ENCODE measurements at regions not wholly inside any gene's neighbourhood (a gene's known extent, or its start where the extent isn't known, plus 50 kb on each side); places are given as distances from the start of the nearest gene placed in this dataset.
"Not testable (repeated sequence)": the region's sequence is repeated elsewhere in the genome, so short reads cannot be mapped to it uniquely, and the experiment has no call there.

- ChIA-PET CTCF (no interaction called here), POLR2A (no interaction called here)
- no peaks in the 10 kb centered on the region for H3K36me3 Mint-ChIP-seq (ENCODE audit: low read depth)
- H3K4me1 Mint-ChIP-seq, result no peaks in the 10 kb centered on the region
- H3K9me3 Mint-ChIP-seq, result no peaks in the 10 kb centered on the region
- no peaks in the 10 kb centered on the region for H3K27me3 Mint-ChIP-seq
- H3K27ac Mint-ChIP-seq, result no peak overlapping the region
- no peak overlapping the region for H3K4me3 Mint-ChIP-seq
- no peak for DNase-seq
These were observed 374.7 kb downstream of the COL11A1 start for GRCh38 chr1:102733491-102734236.

- Mint-ChIP-seq H3K27ac (no peak overlapping the region), H3K4me1 (no peaks in the 10 kb centered on the region), H3K36me3 (ENCODE audit: low read depth) (no peaks in the 10 kb centered on the region), H3K9me3 (no peaks in the 10 kb centered on the region), H3K27me3 (no peaks in the 10 kb centered on the region), H3K4me3 (no peak overlapping the region)
- ChIA-PET POLR2A (no interaction called here), CTCF (no interaction called here)
- DNase-seq, result no peak
These were observed 375.4 kb downstream of the COL11A1 start for GRCh38 chr1:102732927-102733326.

GRCh38 chr1:102726417-102726816, 381.9 kb downstream of the COL11A1 start:
- Mint-ChIP-seq H3K27ac (no peak overlapping the region), H3K9me3 (no peaks in the 10 kb centered on the region), H3K4me3 (no peak overlapping the region), H3K36me3 (ENCODE audit: low read depth) (no peaks in the 10 kb centered on the region), H3K27me3 (no peaks in the 10 kb centered on the region), H3K4me1 (no peaks in the 10 kb centered on the region)
- CTCF ChIA-PET, result no interaction called here
- no peak for DNase-seq
- POLR2A ChIA-PET, result no interaction called here

- POLR2A ChIA-PET, result no interaction called here
These were observed 383.6 kb downstream of the COL11A1 start for GRCh38 chr1:102724741-102725140.

GRCh38 chr1:102715150-102715549, 393.2 kb downstream of the COL11A1 start:
- CTCF ChIA-PET, result no interaction called here
- H3K9me3 Mint-ChIP-seq, result no peaks in the 10 kb centered on the region
- no peaks in the 10 kb centered on the region for H3K4me1 Mint-ChIP-seq
- DNase-seq, result no peak
- POLR2A ChIA-PET, result no interaction called here
- H3K27me3 Mint-ChIP-seq, result no peaks in the 10 kb centered on the region
- no peaks in the 10 kb centered on the region for H3K36me3 Mint-ChIP-seq (ENCODE audit: low read depth)
- no peak overlapping the region for H3K27ac Mint-ChIP-seq
- no peak overlapping the region for H3K4me3 Mint-ChIP-seq

More at GRCh38 chr1:102724741-102725140, 383.6 kb downstream of the COL11A1 start:
- Mint-ChIP-seq H3K36me3 (ENCODE audit: low read depth) (no peaks in the 10 kb centered on the region), H3K27me3 (no peaks in the 10 kb centered on the region), H3K4me1 (no peaks in the 10 kb centered on the region), H3K4me3 (no peak overlapping the region), H3K27ac (no peak overlapping the region), H3K9me3 (no peaks in the 10 kb centered on the region)
- no peak for DNase-seq
- CTCF ChIA-PET, result no interaction called here

- Mint-ChIP-seq H3K4me3 (no peak overlapping the region), H3K27me3 (no peaks in the 10 kb centered on the region), H3K36me3 (ENCODE audit: low read depth) (no peaks in the 10 kb centered on the region), H3K27ac (no peak overlapping the region), H3K9me3 (no peaks in the 10 kb centered on the region), H3K4me1 (no peaks in the 10 kb centered on the region)
- ChIA-PET CTCF (no interaction called here), POLR2A (no interaction called here)
- DNase-seq, result no peak
These were observed 408.8 kb downstream of the COL11A1 start for GRCh38 chr1:102699524-102699923.

GRCh38 chr1:102693345-102693744, 415.0 kb downstream of the COL11A1 start:
- Mint-ChIP-seq H3K36me3 (ENCODE audit: low read depth) (no peaks in the 10 kb centered on the region), H3K9me3 (no peaks in the 10 kb centered on the region), H3K4me1 (no peaks in the 10 kb centered on the region), H3K27me3 (no peaks in the 10 kb centered on the region), H3K4me3 (no peak overlapping the region), H3K27ac (no peak overlapping the region)
- no peak for DNase-seq
- ChIA-PET POLR2A (no interaction called here), CTCF (no interaction called here)

- peaks cover 2% of the 10 kb centered on the region for H3K9me3 Mint-ChIP-seq
- no peak overlapping the region for H3K27ac Mint-ChIP-seq
- no peak for DNase-seq
- no peaks in the 10 kb centered on the region for H3K36me3 Mint-ChIP-seq (ENCODE audit: low read depth)
- CTCF ChIA-PET, result no interaction called here
- POLR2A ChIA-PET, result no interaction called here
- H3K27me3 Mint-ChIP-seq, result no peaks in the 10 kb centered on the region
- H3K4me3 Mint-ChIP-seq, result no peak overlapping the region
- H3K4me1 Mint-ChIP-seq, result no peaks in the 10 kb centered on the region
These were observed 416.7 kb downstream of the COL11A1 start for GRCh38 chr1:102691592-102692090.

- no peak overlapping the region for H3K27ac Mint-ChIP-seq
- no peak overlapping the region for H3K4me3 Mint-ChIP-seq
- DNase-seq, result no peak
- H3K27me3 Mint-ChIP-seq, result no peaks in the 10 kb centered on the region
- POLR2A ChIA-PET, result no interaction called here
- CTCF ChIA-PET, result no interaction called here
- no peaks in the 10 kb centered on the region for H3K36me3 Mint-ChIP-seq (ENCODE audit: low read depth)
- H3K9me3 Mint-ChIP-seq, result peaks cover 2% of the 10 kb centered on the region
- no peaks in the 10 kb centered on the region for H3K4me1 Mint-ChIP-seq
These were observed 420.9 kb downstream of the COL11A1 start for GRCh38 chr1:102687383-102687782.

- H3K4me3 Mint-ChIP-seq, result no peak overlapping the region
- no peaks in the 10 kb centered on the region for H3K36me3 Mint-ChIP-seq (ENCODE audit: low read depth)
- ChIA-PET POLR2A (no interaction called here), CTCF (interaction anchor here (1.0 kb wide), 1 partner anchor 11 kb away, joined by 3 read pairs; no protein-coding TSS in a partner anchor)
- no peaks in the 10 kb centered on the region for H3K27me3 Mint-ChIP-seq
- no peak overlapping the region for H3K27ac Mint-ChIP-seq
- no peaks in the 10 kb centered on the region for H3K4me1 Mint-ChIP-seq
- H3K9me3 Mint-ChIP-seq, result peaks cover 2% of the 10 kb centered on the region
- DNase-seq, result no peak
These were observed 446.8 kb downstream of the COL11A1 start for GRCh38 chr1:102661481-102661880.

- CTCF ChIA-PET; H3K27me3 Mint-ChIP-seq; DNase-seq; H3K36me3 Mint-ChIP-seq (ENCODE audit: low read depth); H3K27ac Mint-ChIP-seq; H3K9me3 Mint-ChIP-seq; POLR2A ChIA-PET; H3K4me3 Mint-ChIP-seq; H3K4me1 Mint-ChIP-seq: not testable (repeated sequence)
These were observed 448.3 kb downstream of the COL11A1 start for GRCh38 chr1:102659876-102660483.

GRCh38 chr1:102655034-102655433, 453.3 kb downstream of the COL11A1 start:
- ChIA-PET POLR2A (no interaction called here), CTCF (no interaction called here)
- Mint-ChIP-seq H3K27me3 (no peaks in the 10 kb centered on the region), H3K27ac (no peak overlapping the region), H3K36me3 (ENCODE audit: low read depth) (no peaks in the 10 kb centered on the region), H3K9me3 (no peaks in the 10 kb centered on the region), H3K4me3 (no peak overlapping the region), H3K4me1 (no peaks in the 10 kb centered on the region)
- no peak for DNase-seq

GRCh38 chr1:102640872-102641271, 467.4 kb downstream of the COL11A1 start:
- no peaks in the 10 kb centered on the region for H3K27me3 Mint-ChIP-seq
- POLR2A ChIA-PET, result no interaction called here
- CTCF ChIA-PET, result no interaction called here
- H3K27ac Mint-ChIP-seq, result no peak overlapping the region
- H3K36me3 Mint-ChIP-seq (ENCODE audit: low read depth), result no peaks in the 10 kb centered on the region
- no peak overlapping the region for H3K4me3 Mint-ChIP-seq
- H3K4me1 Mint-ChIP-seq, result no peaks in the 10 kb centered on the region
- DNase-seq, result no peak
- H3K9me3 Mint-ChIP-seq, result peaks cover 2% of the 10 kb centered on the region

- H3K27me3 Mint-ChIP-seq, result no peaks in the 10 kb centered on the region
- ChIA-PET CTCF (no interaction called here), POLR2A (no interaction called here)
- no peaks in the 10 kb centered on the region for H3K4me1 Mint-ChIP-seq
- H3K9me3 Mint-ChIP-seq, result peaks cover 2% of the 10 kb centered on the region
- no peak overlapping the region for H3K27ac Mint-ChIP-seq
- DNase-seq, result no peak
- no peak overlapping the region for H3K4me3 Mint-ChIP-seq
- no peaks in the 10 kb centered on the region for H3K36me3 Mint-ChIP-seq (ENCODE audit: low read depth)
These were observed 468.0 kb downstream of the COL11A1 start for GRCh38 chr1:102640312-102640711.

Data from activated CD4-positive, alpha-beta T cell treated with anti-CD3 and anti-CD28 coated beads, Interleukin-2, amount 10 ng/mL, durations not matched to agents 7 days and 5 days (primary cell).